A549 (cell line): ENCODE measurements at regions not wholly inside any gene's neighbourhood (a gene's known extent, or its start where the extent isn't known, plus 50 kb on each side); places are given as distances from the start of the nearest gene placed in this dataset.

Experiments
- ATAC-seq, 2 experiments: fragments of 200-7000 bp in 1 of 2; fragments of >200 bp in 1 of 2; cut with Nextera tagmentation in 1 of 2; cut with Tn5 transposase in 1 of 2; 3 replicates each; pipeline versions ENCODE4 v1.8.0 to v1.9.1; 2018 to 2020; ENCODE audit warnings: mild to moderate bottlenecking in 1 of 2, moderate library complexity in 1 of 2
- CTCF ChIA-PET: fragments of 300-600 bp; sonication (Branson Sonifier 250); formaldehyde crosslinking; extraction: SDS; loops from one replicate; lab custom pipeline; 2021; ENCODE audit warnings: antibody characterized with exemption, inconsistent platforms; lab: Yijun Ruan, JAX
- POLR2A ChIA-PET: fragments of 350-600 bp; formaldehyde crosslinking; extraction: SDS; loops from one replicate; lab custom pipeline; 2021; ENCODE audit warnings: antibody characterized with exemption, inconsistent platforms; lab: Yijun Ruan, JAX
- DNase-seq, 2 experiments: peaks; one replicate each; pipeline versions ENCODE4 v3.0.0 to v3.0.0-alpha.2; 2011 to 2016; ENCODE audit warnings: low read depth in 1 of 2, low spot score in 1 of 2
- FAIRE-seq: peaks from 2 replicates; lab custom pipeline; 2011; peaks lifted over from hg19 to GRCh38; lab: Jason Lieb, UNC
- H3K27ac ChIP-seq, 2 experiments: fragments of >200 bp; sonication (Bioruptor Twin); formaldehyde crosslinking; 3 replicates each; pipeline ENCODE4 v1.5.1; 2016 to 2017
- H3K4me1 ChIP-seq: fragments of >200 bp; sonication (Bioruptor Twin); formaldehyde crosslinking; 3 replicates; pipeline ENCODE4 v1.6.1; 2016
- H3K4me2 ChIP-seq: fragments of >200 bp; sonication (Bioruptor Twin); formaldehyde crosslinking; 3 replicates; pipeline ENCODE4 v1.6.1; 2016
- H3K4me3 ChIP-seq: fragments of >200 bp; sonication (Bioruptor Twin); formaldehyde crosslinking; 3 replicates; pipeline ENCODE4 v1.5.1; 2016
- H3K9me3 ChIP-seq: fragments of >200 bp; sonication (Bioruptor Twin); formaldehyde crosslinking; 3 replicates; pipeline ENCODE4 v1.6.1; 2016
- CBX8 ChIP-seq: fragments of 200-600 bp; sonication (generic); IDR thresholded peaks from 2 replicates; pipeline ENCODE4 v1.6.1; 2016
- CHD2 ChIP-seq: fragments of 150-350 bp; IDR thresholded peaks from 2 replicates; pipeline ENCODE4 v1.6.1; 2014; ENCODE audit warnings: low read length; ENCODE audit not compliant: partially characterized antibody
- CHD4 ChIP-seq: fragments of 200-600 bp; sonication (generic); IDR thresholded peaks from 2 replicates; pipeline ENCODE4 v1.6.1; 2016; ENCODE audit warnings: antibody characterized with exemption, mild to moderate bottlenecking, borderline replicate concordance
- CTCF ChIP-seq: fragments of >200 bp; sonication (Bioruptor Twin); formaldehyde crosslinking; IDR thresholded peaks from 3 replicates; pipeline ENCODE4 v1.5.1; 2016
- EP300 ChIP-seq, 2 experiments: fragments of >200 bp; sonication (Bioruptor Twin); formaldehyde crosslinking; IDR thresholded peaks; 2 replicates in 1 of 2; 3 replicates in 1 of 2; pipeline ENCODE4 v1.6.1; 2016 to 2017
- FOSB ChIP-seq: fragments of 250-450 bp; sonication (Bioruptor Pico); IDR thresholded peaks from 2 replicates; pipeline ENCODE4 v1.5.0; 2020; ENCODE audit warnings: mild to moderate bottlenecking, moderate library complexity
- FOSL2 ChIP-seq, 2 experiments: fragments of 450-650 bp in 1 of 2; fragments of >200 bp in 1 of 2; sonication (Bioruptor Twin) in 1 of 2; formaldehyde crosslinking; IDR thresholded peaks; 2 replicates each; pipeline versions ENCODE4 v1.5.0 to v1.6.1; 2016 to 2020; ENCODE audit warnings: mild to moderate bottlenecking in 1 of 2, moderate library complexity in 1 of 2
- FOXS1 ChIP-seq: fragments of 250-450 bp; sonication (Bioruptor Pico); IDR thresholded peaks from 2 replicates; pipeline ENCODE4 v1.5.0; 2020; ENCODE audit warnings: mild to moderate bottlenecking, moderate library complexity
- GATA3 ChIP-seq: IDR thresholded peaks from 2 replicates; pipeline ENCODE4 v1.6.1; 2012; ENCODE audit warnings: borderline replicate concordance
- HEYL ChIP-seq: fragments of 250-450 bp; sonication (Bioruptor Pico); IDR thresholded peaks from 2 replicates; pipeline ENCODE4 v1.8.0; 2021; ENCODE audit warnings: mild to moderate bottlenecking, moderate library complexity
- HOXA7 ChIP-seq: fragments of 250-450 bp; sonication (Bioruptor Pico); IDR thresholded peaks from 2 replicates; pipeline ENCODE4 v1.5.0; 2020; ENCODE audit warnings: mild to moderate bottlenecking, moderate library complexity
- HOXB13 ChIP-seq: fragments of 250-450 bp; sonication (Bioruptor Pico); IDR thresholded peaks from 2 replicates; pipeline ENCODE4 v1.5.0; 2020; ENCODE audit warnings: low read depth, mild to moderate bottlenecking, moderate library complexity
- HOXB5 ChIP-seq: fragments of 250-450 bp; sonication (Bioruptor Pico); IDR thresholded peaks from 2 replicates; pipeline ENCODE4 v1.5.0; 2020; ENCODE audit warnings: mild to moderate bottlenecking, moderate library complexity
- JUN ChIP-seq, 2 experiments: fragments of >200 bp; sonication (Bioruptor Twin); formaldehyde crosslinking; IDR thresholded peaks; 2 replicates in 1 of 2; 3 replicates in 1 of 2; pipeline ENCODE4 v1.6.1; 2016 to 2017
- JUNB ChIP-seq: fragments of >200 bp; sonication (Bioruptor Twin); formaldehyde crosslinking; IDR thresholded peaks from 2 replicates; pipeline ENCODE4 v1.6.1; 2016
- KDM5A ChIP-seq: fragments of 200-600 bp; sonication (generic); IDR thresholded peaks from 2 replicates; pipeline ENCODE4 v1.6.1; 2016; ENCODE audit warnings: antibody characterized with exemption, mild to moderate bottlenecking
- MAZ ChIP-seq: fragments of 150-350 bp; IDR thresholded peaks from 2 replicates; pipeline ENCODE4 v1.6.1; 2014; ENCODE audit warnings: antibody characterized with exemption, low read depth, low read length, borderline replicate concordance
- MYC ChIP-seq: IDR thresholded peaks from 2 replicates; pipeline ENCODE4 v1.6.1; 2012; ENCODE audit warnings: mild to moderate bottlenecking, inconsistent platforms, low read length, improper control_type of control experiment, borderline replicate concordance
- NFE2L2 ChIP-seq: fragments of 150-350 bp; conservative IDR thresholded peaks from 2 replicates; pipeline ENCODE4 v1.6.1; 2014; ENCODE audit warnings: low read length
- RAD21 ChIP-seq, 2 experiments: fragments of >200 bp in 1 of 2; sonication (Bioruptor Twin) in 1 of 2; formaldehyde crosslinking in 1 of 2; IDR thresholded peaks in 1 of 2; conservative IDR thresholded peaks in 1 of 2; 2 replicates in 1 of 2; 3 replicates in 1 of 2; pipeline ENCODE4 v1.6.1; 2012 to 2018; ENCODE audit warnings: inconsistent platforms in 1 of 2
- RARB ChIP-seq: fragments of 250-450 bp; sonication (Bioruptor Pico); IDR thresholded peaks from 2 replicates; pipeline ENCODE4 v1.8.0; 2021; ENCODE audit warnings: mild to moderate bottlenecking, moderate library complexity
- RNF2 ChIP-seq: fragments of 200-600 bp; sonication (generic); IDR thresholded peaks from 2 replicates; pipeline ENCODE4 v1.6.1; 2016; ENCODE audit warnings: low read depth, mild to moderate bottlenecking, antibody characterized with exemption, moderate library complexity, borderline replicate concordance
- TFCP2L1 ChIP-seq: fragments of 250-450 bp; sonication (Bioruptor Pico); IDR thresholded peaks from 2 replicates; pipeline ENCODE4 v1.5.0; 2021; ENCODE audit warnings: mild to moderate bottlenecking
- ZC3H11A ChIP-seq: fragments of 450-650 bp; IDR thresholded peaks from 2 replicates; pipeline ENCODE4 v1.6.1; 2014; ENCODE audit warnings: antibody characterized with exemption, mild to moderate bottlenecking
- ZNF302 ChIP-seq: fragments of 250-450 bp; sonication (Bioruptor Pico); IDR thresholded peaks from 2 replicates; pipeline ENCODE4 v1.9.0; 2021; ENCODE audit warnings: inconsistent platforms, mild to moderate bottlenecking, moderate library complexity
- WGBS: methylation state at CpG from one replicate; pipeline ENCODE4 v1.1.6; 2017; ENCODE audit errors: missing lambda C conversion rate; 5-methylcytosine and 5-hydroxymethylcytosine counted together
- TF ChIP-seq, protein P1 (sequence below): fragments of 450-650 bp; IDR thresholded peaks from 2 replicates; pipeline ENCODE4 v1.6.1; 2014; ENCODE audit warnings: antibody characterized with exemption
- TF ChIP-seq, protein P2 (sequence below): fragments of 250-450 bp; sonication (Bioruptor Pico); IDR thresholded peaks from 2 replicates; pipeline ENCODE4 v1.5.0; 2020; ENCODE audit warnings: low read depth, mild to moderate bottlenecking, moderate library complexity
- TF ChIP-seq, protein P3 (sequence below): fragments of >200 bp; sonication (Bioruptor Twin); formaldehyde crosslinking; IDR thresholded peaks from 3 replicates; pipeline ENCODE4 v1.6.1; 2016

DNA sequence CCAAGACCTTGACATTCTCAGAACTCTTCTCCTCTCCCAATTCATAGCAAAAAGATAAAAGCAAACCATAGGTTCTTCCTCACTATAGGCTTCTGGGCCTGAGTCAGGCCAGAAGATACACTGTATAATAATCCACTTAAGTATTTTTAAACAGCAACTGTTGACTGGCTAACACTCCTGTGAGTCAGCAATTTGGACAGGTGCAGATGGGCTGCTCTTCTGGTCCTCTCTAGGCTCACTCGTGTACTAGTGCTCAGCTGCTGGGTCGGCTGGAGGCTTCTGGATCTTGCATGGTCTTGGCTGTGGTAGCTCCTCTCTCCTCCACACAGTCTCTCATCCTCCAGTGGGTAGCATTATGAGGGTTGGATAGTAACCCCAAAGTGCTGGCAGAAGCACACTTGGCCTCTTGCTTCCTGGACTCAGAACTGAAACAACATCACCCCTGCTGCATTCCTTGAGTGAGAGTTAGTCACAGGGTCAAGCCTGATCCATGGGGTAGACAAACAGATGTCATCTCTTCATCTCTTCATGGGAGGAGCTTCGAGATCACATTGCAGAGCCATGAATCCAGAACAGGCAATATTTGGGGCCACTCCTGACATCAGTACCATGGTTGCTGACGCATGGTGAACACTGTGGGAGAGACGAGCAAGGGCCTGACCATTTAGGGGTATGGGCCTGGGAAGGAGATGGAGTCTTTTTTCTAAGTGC lies 86.9 kb downstream of the C6orf118 start:
- H3K4me1 ChIP-seq = no peaks in the 10 kb centered on the region
- ChIA-PET POLR2A (no interaction called here), CTCF (interaction anchor here (0.8 to 1.1 kb wide), 3 partner anchors 9 to 21 kb away, joined by 3 to 4 read pairs (median 3); no protein-coding TSS in a partner anchor)
- H3K4me3 ChIP-seq = no peak overlapping the region
- no peak overlapping the region for H3K4me2 ChIP-seq
- H3K27ac ChIP-seq = no peak overlapping the region
- ATAC-seq = no peak
- 46% methylated on average over 5 of the region's 5 CpGs for WGBS
- TF ChIP-seq MAZ (no peak), MYC (no peak), HEYL (CRISPR knock-in tag) (no peak), CHD4 (no peak)
- H3K9me3 ChIP-seq = no peaks in the 10 kb centered on the region
- no peak for FAIRE-seq
- no peak for DNase-seq

DNA sequence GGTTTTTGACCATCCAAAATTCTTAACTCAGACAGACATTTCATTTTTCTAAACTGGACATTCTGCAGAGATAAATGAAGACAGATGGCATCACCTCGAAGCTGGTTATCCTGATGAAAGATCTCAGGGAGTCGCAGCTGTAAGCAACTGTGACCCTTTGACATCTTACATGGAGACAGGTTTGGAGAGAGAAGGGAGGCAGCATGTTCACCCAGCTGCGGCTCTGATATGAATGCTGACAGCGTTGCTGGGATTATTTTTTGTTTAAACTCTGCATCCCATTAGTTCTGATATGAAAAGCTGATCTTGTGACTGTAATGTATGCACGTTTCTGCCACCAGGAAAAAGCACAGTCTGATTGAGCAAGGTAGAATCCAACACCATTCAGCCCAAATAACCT lies 89.4 kb downstream of the C6orf118 start:
- ATAC-seq (no peak), DNase-seq (no peak)
- CTCF ChIA-PET = no interaction called here
- H3K4me1 ChIP-seq = no peaks in the 10 kb centered on the region
- no peak overlapping the region for H3K4me2 ChIP-seq
- no peaks in the 10 kb centered on the region for H3K9me3 ChIP-seq
- H3K4me3 ChIP-seq = no peak overlapping the region
- no peak overlapping the region for H3K27ac ChIP-seq
- WGBS = 32% methylated on average over 5 of the region's 5 CpGs
- POLR2A ChIA-PET = no interaction called here
- no peak for TF ChIP-seq GATA3
- no peak for TF ChIP-seq ZC3H11A
- TF ChIP-seq JUN (IDR thresholded peaks at IDR 0.05) = no peak
- TF ChIP-seq NFE2L2 = no peak
- TF ChIP-seq, protein P1, sequence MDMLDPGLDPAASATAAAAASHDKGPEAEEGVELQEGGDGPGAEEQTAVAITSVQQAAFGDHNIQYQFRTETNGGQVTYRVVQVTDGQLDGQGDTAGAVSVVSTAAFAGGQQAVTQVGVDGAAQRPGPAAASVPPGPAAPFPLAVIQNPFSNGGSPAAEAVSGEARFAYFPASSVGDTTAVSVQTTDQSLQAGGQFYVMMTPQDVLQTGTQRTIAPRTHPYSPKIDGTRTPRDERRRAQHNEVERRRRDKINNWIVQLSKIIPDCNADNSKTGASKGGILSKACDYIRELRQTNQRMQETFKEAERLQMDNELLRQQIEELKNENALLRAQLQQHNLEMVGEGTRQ = no peak
- TF ChIP-seq JUNB = no peak
- TF ChIP-seq CTCF = no peak
- TF ChIP-seq TFCP2L1 (CRISPR knock-in tag) = no peak
- no peak for TF ChIP-seq HOXB13 (CRISPR knock-in tag)
- no peak for TF ChIP-seq EP300 (IDR thresholded peaks at IDR 0.05)
- no peak for TF ChIP-seq FOSL2 (IDR thresholded peaks at IDR 0.05)
- TF ChIP-seq FOSL2 (CRISPR knock-in tag; IDR thresholded peaks at IDR 0.05) = no peak
- TF ChIP-seq HOXB5 = no peak
- TF ChIP-seq CHD4 = no peak
- no peak for TF ChIP-seq CHD2
- TF ChIP-seq, protein P2, sequence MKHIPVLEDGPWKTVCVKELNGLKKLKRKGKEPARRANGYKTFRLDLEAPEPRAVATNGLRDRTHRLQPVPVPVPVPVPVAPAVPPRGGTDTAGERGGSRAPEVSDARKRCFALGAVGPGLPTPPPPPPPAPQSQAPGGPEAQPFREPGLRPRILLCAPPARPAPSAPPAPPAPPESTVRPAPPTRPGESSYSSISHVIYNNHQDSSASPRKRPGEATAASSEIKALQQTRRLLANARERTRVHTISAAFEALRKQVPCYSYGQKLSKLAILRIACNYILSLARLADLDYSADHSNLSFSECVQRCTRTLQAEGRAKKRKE = no peak
- TF ChIP-seq, all 56 proteins: peak for 0
- FAIRE-seq = no peak

GRCh38 chr6:165219629-165220028 lies 89.8 kb downstream of the C6orf118 start:
- H3K4me1 ChIP-seq = no peaks in the 10 kb centered on the region
- POLR2A ChIA-PET = no interaction called here
- H3K4me2 ChIP-seq = no peak overlapping the region
- H3K9me3 ChIP-seq = no peaks in the 10 kb centered on the region
- CTCF ChIA-PET = no interaction called here
- 47% methylated on average over 4 of the region's 4 CpGs for whole genome bisulfite sequencing
- H3K4me3 ChIP-seq = no peak overlapping the region
- FAIRE-seq (no peak), ATAC-seq (no peak), DNase-seq (no peak)
- H3K27ac ChIP-seq = no peak overlapping the region
- TF ChIP-seq CBX8 (no peak), HOXA7 (CRISPR knock-in tag) (no peak), ZC3H11A (no peak), EP300 (IDR thresholded peaks at IDR 0.05) (no peak), KDM5A (no peak), MAZ (no peak), FOSL2 (IDR thresholded peaks at IDR 0.05) (no peak), FOSL2 (CRISPR knock-in tag; IDR thresholded peaks at IDR 0.05) (no peak), FOXS1 (CRISPR knock-in tag) (no peak), JUN (IDR thresholded peaks at IDR 0.05) (no peak), RNF2 (no peak), RAD21 (conservative IDR thresholded peaks at IDR 0.05 in 1 of 2, IDR thresholded peaks at IDR 0.05 in 1 of 2) (no peak), RARB (no peak), ZNF302 (CRISPR knock-in tag) (no peak), FOSB (CRISPR knock-in tag) (no peak), NFE2L2 (no peak)
- TF ChIP-seq, protein P3, sequence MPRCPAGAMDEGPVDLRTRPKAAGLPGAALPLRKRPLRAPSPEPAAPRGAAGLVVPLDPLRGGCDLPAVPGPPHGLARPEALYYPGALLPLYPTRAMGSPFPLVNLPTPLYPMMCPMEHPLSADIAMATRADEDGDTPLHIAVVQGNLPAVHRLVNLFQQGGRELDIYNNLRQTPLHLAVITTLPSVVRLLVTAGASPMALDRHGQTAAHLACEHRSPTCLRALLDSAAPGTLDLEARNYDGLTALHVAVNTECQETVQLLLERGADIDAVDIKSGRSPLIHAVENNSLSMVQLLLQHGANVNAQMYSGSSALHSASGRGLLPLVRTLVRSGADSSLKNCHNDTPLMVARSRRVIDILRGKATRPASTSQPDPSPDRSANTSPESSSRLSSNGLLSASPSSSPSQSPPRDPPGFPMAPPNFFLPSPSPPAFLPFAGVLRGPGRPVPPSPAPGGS = no peak
